Ovary (tissue), 3 donors: ENCODE measurements at regions not wholly inside any gene's neighbourhood (a gene's known extent, or its start where the extent isn't known, plus 50 kb on each side); places are given as distances from the start of the nearest gene placed in this dataset.

Experiments
- CTCF ChIP-seq, 3 donors: fragments of 450-650 bp in 2 of 3; fragments of 200-600 bp in 1 of 3; IDR thresholded peaks; one replicate each; pipeline versions ENCODE4 v1.5.1 to v1.8.0; 2016 to 2022; ENCODE audit warnings: antibody characterized with exemption in 3 of 3, mild to moderate bottlenecking in 1 of 3
- EP300 ChIP-seq: sonication (generic); formaldehyde crosslinking; IDR thresholded peaks from one replicate; pipeline ENCODE4 v1.6.1; 2017; ENCODE audit warnings: antibody characterized with exemption
- POLR2A ChIP-seq: fragments of 450-650 bp; IDR thresholded peaks from one replicate; pipeline ENCODE4 v1.6.1; 2017; ENCODE audit warnings: antibody characterized with exemption, mild to moderate bottlenecking, moderate library complexity
- donor health status: DM: no; HTN: no; CAD: no.

- TF ChIP-seq EP300 (no peak), CTCF (IDR thresholded peaks at IDR 0.05) (no peak), POLR2A (no peak)
Observed at GRCh38 chr2:222998459-222998858, 53.5 kb upstream of the KCNE4 start.
